ENCODE measurements at regions not wholly inside any gene's neighbourhood (a gene's known extent, or its start where the extent isn't known, plus 50 kb on each side); places are given as distances from the start of the nearest gene placed in this dataset.
"Not testable (repeated sequence)": the region's sequence is repeated elsewhere in the genome, so short reads cannot be mapped to it uniquely, and the experiment has no call there.

DNA sequence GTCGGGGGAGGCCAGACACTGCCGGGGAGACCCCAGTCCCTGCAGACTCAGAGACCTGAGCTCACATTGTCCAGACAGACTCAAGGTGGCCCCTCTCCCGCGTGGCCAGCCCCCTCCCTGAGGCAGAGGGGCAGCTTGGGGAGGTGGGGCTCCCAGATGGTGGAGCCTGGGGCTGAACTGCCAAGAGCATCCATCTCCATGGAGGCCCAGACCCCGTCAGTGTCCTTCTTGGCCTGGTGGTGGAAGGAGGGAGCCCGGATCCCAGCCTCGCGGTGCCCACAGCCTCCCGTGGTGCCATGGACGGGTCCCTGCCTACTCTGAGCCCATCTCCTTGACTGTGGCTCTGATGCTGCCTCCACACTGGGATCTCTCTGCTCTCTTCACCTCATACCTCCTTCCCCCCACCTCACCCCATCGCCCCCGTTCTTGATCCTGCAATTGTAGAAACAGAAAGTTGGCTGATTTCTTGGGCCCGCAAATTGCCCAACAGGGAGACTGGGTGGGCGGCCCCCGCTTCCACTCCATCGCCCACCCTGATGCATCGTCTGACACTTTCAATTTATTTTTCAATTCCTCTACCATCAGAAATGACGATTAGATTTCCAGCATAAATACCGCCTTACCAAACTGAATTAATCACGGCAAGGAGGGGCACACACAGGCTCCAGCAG is 348.9 kb downstream of the MATN1 start:
- ATAC-seq (no peak), DNase-seq (ENCODE audit: missing footprints) (no peak)
- intact Hi-C loops (cut with DNase I): no loop called here

DNA sequence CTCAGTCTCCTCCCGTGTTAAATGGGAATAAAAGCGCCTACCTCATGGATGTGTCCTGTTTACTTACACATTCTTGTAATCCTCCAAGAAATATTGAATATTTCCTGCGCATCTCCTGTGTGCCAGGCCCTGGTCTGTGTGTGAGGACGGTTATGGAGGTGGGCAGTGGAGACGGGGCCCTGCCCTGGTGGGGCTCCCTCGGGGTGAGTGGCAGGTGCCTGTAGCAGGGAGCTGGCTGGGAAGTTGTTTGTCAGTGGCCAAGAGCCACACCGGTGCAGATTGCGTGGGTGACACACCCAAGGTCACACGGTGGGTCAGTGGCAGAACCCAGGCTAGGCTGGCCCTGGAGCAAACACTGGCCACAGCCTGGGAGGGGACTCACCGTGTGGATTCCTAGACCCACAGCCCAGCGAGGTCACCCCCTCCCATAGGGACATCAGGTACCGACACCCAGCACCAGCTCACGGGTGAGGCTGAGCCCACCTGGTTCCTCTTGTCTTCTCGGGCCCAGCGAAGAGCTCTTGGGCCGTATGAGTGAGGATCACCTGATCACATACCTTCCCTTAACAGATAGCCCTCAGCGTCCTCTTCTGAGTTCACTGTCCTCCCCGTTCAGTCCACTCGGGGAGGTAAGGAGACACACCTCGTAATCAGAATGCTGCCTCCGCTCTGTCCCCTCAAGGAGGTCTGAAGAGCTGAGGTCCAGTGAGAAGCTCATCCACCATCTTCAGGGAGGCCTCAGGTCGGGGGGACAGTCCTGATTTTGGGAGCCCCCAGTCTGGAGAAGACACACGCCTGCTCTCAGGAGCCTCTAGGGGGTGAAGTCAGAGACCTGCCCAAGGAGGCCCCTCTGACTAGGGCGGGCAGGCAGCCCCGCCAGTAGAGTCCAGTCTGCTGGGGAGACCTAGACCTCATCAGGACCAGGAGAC is 349.6 kb downstream of the MATN1 start:
- no peak for DNase-seq (ENCODE audit: missing footprints)

DNA sequence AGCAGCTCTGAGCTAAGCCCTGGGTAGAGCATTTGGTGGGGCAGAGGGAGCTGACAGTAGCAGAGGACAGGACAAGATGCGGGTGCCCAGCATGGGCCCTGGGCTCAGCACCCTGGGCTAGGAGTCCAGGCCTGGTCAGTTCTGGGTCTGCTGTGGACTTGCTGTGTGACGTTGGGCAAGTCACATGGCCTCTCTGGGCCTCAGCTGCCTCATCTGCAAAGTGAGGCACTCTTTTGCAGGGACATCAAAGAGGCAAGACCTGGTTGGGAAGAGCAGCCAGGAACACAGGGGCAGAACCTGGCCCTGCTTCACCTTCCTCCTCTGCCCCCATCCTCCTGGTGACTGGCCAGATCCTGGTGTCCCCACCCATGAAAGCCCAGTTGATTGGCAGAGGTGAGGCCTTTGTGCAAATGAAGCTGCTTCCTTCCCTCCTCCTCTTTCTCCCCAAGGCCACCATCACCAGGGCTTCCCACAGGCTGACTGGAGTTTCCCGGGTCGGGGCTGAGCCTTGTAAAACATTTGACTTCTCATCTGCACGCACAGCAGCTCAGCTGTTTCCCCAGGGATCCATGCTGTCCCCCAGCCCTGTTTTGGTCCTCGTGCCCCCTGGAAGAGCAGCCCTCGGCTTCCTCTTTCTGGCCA is 350.5 kb downstream of the MATN1 start:
- intact Hi-C loops (cut with DNase I): no loop called here
- no peak for DNase-seq (ENCODE audit: missing footprints)
- ATAC-seq: no peak

More for the DNA sequence above, 349.6 kb downstream of the MATN1 start:
- ATAC-seq: no peak
- intact Hi-C loops (cut with DNase I): no loop called here

DNA sequence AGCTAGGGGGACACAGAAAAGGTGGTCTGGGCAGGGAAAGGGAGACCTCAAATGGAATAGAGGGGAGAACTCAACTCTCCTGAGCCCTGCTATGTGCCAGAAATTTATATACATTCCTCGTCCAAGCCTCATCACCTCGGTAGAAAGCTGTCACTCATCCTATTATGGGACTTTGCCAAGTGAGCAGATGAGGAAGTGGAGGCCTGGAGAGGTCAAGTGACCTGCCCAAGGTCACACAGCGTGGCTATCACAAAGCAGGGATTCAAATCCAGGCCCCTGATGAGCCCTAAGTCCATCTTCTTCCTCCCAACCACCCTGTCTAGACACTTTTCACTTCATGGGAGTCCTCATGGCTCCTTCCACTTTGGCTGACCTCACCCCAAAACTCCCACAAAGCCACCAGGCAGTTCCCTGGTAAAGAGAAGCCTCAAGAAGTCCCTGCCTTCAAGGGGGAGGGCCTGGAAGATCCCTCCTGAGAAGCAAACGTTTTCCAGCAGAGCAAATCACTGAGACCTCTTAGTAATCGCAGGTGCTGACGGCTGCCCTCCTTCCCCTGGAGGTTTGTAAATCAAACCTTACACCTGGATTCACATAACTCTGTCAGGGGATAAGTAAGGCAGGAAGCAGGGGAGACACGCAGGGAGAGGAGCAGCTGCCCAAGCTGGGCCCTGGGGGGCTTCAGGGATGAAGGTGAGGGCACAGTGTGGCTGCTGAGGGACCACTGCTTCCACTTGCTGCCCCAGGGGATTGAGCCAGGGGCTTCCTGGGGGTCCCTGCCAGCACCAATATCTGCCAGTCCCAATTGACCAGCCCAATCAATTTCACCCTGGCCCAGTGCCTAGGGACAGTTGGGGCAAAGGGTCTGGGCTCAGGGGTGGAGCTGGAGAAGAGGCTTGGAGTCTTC is 351.2 kb downstream of the MATN1 start:
- ATAC-seq (no peak), DNase-seq (ENCODE audit: missing footprints) (no peak)
- intact Hi-C loops (cut with DNase I): no loop called here

DNA sequence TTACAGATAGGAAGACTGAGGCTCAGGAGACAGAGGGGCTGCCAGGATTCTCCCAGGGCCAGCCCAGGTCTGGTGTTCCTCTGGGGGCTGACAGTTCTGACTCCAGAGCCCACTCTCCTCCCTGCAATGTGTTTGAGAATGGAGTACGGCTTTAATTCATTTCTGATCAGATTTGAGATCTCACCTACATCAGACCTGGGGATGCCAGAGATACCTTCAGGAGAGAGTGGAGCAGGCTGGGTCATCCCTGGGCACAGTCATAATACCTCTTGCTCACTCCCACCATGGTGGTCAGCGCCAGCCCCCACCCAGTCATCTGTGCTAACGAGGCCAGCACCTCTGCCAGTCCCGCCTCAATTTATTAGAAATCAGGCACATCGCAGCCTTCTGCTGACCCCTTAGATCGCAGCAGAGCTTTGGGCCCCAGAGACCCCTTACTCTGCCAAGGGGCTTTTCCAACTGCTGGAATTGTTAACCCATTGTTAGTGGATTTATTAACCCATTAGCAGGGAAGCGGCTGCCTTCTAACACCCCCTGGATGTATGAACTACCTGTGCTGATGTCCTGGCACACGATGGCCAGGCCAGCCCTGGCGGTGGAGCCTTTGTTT is 352.1 kb downstream of the MATN1 start:
- DNase-seq (ENCODE audit: missing footprints): no peak
- intact Hi-C loops (cut with DNase I): no loop called here
- no peak for ATAC-seq

DNA sequence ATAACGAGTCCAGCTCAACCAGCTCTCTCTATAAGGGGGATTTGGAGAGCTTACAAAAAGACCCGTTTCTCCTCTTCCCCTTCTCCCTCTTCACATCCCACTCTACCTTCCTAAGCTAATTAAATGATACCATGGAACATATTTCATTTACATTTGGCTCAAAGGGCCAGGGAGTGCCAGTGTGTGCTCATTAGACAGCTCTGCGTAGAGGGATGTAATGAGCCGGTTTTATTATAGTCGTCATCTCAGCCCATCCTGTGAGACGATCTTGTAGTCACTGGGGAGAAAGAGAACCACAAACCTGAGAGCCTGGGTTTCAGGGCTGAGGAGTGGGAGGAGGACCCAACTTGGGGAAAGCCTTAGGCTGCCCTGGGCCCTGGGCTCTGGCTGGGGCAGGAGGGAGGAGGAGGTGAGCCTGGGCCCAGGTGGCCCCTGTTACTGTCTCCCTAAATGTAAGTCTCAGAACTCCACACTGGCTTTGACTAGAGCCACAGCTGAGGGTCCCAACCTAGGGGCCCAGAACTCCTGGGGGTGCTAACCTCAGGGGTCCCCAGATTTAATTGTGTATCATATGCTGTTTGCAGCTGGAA is 354.6 kb downstream of the MATN1 start:
- ATAC-seq: no peak
- no peak for DNase-seq (ENCODE audit: missing footprints)
- intact Hi-C loops (cut with DNase I): no loop called here

DNA sequence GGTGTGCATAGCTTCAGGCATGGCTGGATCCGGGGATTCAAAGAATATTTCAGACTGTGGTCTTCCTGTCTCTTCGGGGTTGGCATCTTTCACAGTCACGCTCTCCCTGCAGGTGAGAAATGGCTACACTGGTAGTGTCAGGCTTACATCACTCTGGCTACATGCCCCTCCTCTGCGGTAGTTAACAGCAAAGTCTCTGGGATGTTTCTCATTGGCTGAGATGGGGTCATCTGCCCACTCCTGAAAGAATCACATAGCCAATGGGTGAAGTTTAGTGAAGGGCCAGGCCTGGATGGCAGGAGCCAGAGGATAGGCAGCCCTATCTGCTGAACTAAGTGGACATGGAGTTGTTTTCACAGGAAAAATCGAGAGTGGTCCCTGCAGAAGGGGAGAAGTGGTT is 356.5 kb downstream of the MATN1 start:
- DNase-seq (ENCODE audit: missing footprints) (no peak), ATAC-seq (no peak)
- intact Hi-C loops (cut with DNase I): no loop called here

DNA sequence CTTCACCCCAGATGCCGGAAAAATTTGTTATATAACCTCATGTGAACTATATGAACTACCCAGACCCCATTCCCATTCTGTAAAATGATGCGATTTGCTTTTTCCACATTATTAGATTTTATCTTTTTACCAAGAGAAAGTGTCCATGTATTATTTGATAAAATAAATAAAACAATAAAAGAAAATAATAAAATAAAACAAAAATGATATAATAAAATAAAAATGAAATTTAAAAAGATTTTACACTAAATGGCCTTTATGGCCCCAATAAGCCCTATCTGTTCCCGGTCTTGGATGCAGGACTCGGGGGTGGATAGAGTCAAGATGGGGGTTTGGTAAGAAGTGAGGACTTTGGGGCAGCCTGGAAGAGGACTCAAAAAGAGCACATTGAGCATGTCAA is 357.2 kb downstream of the MATN1 start:
- DNase-seq (ENCODE audit: missing footprints): no peak
- intact Hi-C loops (cut with DNase I): no loop called here
- no peak for ATAC-seq

DNA sequence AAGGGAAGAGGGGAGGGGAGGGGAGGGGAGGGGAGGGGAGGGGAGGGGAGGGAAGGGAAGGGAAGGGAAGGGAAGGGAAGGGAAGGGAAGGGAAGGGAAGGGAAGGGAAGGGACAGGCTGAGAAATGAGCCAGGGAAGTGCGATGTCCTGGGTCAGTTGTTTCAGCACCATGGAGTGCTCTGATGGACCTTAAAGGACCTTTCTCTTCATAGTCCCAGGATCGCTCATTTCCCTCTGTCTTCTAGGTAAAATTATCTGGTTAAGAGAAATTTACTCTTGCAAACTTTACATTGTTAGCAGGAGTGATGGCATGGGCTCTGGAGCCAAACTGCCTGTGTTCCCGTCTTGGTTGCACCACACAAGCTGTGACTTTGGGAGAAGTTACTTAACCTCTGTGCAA is 357.8 kb downstream of the MATN1 start:
- ATAC-seq: no peak
- no peak for DNase-seq (ENCODE audit: missing footprints)
- intact Hi-C loops (cut with DNase I): no loop called here

DNA sequence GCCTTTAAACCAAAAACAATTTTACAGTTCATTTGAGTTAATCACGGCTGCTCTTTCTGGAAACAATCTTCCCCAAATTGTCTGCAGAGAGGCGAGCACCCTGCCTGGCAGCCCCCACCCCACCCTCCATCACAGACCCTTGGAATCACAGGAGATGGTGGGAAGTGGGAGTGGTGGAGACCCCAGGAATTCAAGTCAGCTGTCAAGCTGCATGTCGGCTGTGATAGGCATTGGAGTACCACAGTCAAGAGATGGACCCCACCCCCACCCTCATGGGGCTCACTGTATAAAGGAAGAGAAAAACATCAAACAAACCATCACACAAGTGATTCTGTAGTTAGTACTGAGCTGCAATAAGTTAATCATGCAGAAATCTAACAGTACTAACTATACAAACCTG is 360.4 kb downstream of the MATN1 start:
- ATAC-seq (no peak), DNase-seq (ENCODE audit: missing footprints) (no peak)
- intact Hi-C loops (cut with DNase I): no loop called here

DNA sequence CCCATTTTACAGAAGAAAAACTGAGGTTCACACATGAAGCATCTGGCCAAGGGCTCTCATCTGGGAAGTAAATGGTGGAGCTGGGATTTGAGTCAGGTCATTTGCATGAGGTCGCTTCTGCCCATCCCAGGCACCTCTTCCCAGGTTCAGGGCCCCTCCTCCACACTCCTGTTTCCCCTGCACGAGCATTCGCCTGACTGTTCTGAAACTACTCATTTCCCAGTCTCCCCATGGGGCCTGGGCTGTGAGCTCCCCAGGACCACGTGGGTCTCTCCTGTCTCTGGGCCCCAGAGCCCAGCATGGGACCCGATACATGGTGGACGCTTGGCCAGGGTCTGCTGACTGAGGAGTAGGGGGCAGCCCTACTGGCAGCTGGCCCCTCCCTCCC is 360.8 kb downstream of the MATN1 start:
- intact Hi-C loops (cut with DNase I): no loop called here
- DNase-seq (ENCODE audit: missing footprints): no peak
- ATAC-seq: no peak

DNA sequence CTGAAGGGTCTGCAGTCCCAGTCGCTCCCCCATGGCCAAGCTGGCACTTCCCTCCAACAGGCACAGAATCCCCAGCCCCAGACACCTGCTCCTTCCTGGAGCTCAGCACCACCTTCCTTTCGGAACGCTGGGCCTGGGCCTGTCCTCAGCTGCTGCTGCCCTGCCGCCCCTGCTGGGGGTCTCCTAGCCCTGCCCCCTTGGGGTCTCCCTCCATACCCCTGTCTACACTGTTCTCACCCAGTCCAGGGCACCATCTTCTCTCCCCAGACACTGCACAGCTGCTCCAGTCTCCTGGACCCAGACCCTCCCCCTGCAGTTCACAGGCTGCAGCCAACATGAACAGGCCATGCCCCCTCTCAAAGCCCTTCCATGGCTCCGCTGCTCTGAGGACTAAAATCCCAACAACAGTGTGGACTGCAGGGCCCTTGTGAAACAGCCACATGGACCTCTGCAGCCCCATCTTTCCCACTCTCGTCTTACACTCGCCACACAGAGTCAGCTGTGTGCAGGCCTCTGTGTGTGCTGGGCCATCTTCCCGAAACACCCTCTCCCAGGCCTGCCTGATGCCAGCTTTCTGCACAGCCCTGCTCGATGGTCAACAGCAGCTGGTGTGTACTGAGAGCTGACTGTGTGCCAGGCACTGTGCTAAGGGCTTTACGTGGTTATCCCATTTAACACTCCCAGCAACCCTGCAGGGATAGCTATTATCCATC is 361.3 kb downstream of the MATN1 start:
- intact Hi-C loops (cut with DNase I); DNase-seq (ENCODE audit: missing footprints); ATAC-seq: not testable (repeated sequence)

DNA sequence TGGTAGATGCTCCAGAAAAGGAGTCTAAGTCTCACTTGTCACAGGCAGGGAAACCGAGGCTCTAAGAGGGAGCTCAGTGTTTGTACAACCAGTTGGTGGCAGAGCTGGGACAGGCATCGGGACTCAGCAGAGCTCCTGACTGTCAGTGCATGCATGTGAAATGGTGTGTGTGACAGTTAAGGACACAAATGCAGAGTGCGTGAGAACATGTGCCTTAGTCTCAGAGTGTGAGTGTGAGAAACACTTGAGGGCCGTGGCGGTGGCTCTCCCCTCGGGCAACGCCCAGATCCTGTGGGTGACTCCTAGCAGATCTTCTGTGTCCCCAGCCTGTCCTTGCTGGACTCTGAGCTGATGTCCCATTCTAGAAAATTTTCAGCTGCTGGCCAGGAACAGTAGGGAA is 362.6 kb downstream of the MATN1 start:
- intact Hi-C loops (cut with DNase I): no loop called here
- ATAC-seq (no peak), DNase-seq (ENCODE audit: missing footprints) (no peak)

DNA sequence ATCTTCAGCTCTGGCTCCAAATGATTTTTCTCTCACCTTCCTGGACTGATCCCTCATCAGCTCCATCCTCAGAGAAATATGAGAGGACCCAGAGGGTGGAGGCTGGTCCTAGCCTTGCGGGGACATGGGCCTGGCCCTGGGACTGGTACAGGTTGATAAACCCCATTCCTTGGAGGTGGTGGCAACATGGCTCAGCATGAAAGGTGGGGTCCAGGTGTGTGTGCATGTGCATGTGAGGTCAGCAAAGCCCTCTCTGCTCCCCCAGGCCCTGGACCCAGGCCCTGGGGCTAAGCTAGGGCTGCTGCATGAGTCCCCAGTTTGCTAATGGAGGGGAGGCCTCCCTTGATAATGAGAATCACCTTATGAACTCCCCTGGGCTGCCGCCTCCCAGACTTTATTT is 363.1 kb downstream of the MATN1 start:
- DNase-seq (ENCODE audit: missing footprints) (no peak), ATAC-seq (no peak)
- intact Hi-C loops (cut with DNase I): no loop called here

DNA sequence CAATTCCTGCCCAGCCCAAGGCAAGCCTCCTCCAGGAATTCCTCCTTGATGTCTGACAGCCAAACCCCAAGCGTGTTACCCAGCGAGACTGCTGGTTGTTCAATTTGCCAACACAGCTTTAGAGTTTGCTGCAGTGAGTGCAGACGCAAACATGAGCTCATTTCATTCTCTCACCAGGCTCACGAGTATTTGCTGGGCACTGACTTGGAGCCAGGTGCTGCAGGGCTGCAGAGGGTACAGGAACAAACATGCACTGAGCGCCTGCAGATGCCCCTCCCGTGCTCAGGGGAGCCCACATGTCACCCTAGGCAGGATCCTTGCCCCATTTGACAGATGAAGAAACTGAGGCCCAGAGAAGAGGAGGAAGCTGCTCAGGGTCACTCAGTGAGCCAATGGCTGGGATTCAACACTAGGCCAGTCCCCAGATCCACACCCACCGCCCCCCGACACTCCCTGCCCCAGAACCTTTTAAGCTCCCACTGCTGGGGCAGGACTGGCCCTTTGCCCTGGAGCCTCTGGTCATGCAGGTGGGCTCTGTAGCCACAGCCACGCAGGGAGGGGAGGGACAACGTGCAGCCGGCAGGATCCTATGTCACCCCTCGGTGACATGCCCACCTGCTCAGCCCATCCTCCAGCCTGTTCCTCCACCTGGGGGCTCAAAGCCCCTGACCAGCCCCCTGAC is 363.7 kb downstream of the MATN1 start:
- intact Hi-C loops (cut with DNase I): loop anchor here (5.0 to 10.0 kb wide), 2 partner anchors 213 to 345 kb away; no protein-coding TSS in a partner anchor
- DNase-seq (ENCODE audit: missing footprints): no peak
- no peak for ATAC-seq

DNA sequence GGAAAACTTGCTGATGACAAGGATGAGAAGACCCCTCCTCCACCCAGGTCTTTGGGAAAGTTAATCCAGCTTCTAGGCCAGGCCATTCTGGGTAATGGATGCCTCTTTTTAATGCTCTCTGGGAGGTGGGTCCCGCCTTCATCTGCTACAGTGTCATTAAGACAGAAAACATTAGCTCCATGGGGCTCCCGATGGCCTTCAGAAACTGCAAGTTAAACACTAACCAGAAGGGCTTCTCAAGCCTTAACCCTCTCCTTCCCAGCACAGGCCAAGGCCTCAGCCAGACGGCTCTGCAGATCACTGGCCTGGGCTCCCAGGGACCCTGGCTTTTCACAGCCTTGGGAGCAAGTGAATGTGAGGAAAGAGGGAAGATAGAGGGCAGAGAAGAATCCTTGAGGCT is 364.9 kb downstream of the MATN1 start:
- intact Hi-C loops (cut with DNase I): loop anchor here (5.0 to 10.0 kb wide), 2 partner anchors 214 to 346 kb away; no protein-coding TSS in a partner anchor
- DNase-seq (ENCODE audit: missing footprints): no peak
- no peak for ATAC-seq

DNA sequence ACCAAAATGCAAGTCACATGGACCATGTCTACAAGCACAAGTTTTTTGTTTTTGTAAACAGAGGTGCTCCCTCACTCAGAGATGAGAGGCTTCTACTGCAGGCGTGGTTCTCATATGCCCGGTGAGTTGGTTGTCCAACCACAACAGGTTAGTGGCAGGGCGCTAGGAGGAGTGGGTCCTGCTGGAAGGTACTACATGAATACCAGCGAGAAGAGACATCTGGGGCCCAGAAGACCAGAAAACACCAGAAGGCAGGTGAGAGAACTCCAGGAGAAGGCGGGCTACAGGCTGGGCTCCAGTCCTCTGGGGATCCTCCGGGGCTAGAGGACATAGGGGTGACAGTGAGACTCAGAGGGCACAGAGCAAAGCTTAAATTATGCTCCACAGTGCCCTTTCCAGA is 366.5 kb downstream of the MATN1 start:
- intact Hi-C loops (cut with DNase I): loop anchor here (5.0 to 10.0 kb wide), 2 partner anchors 215 to 348 kb away; no protein-coding TSS in a partner anchor
- DNase-seq (ENCODE audit: missing footprints): no peak

More for the DNA sequence above, 366.5 kb downstream of the MATN1 start:
- no peak for ATAC-seq
